ENCODE measurements at regions not wholly inside any gene's neighbourhood (a gene's known extent, or its start where the extent isn't known, plus 50 kb on each side); places are given as distances from the start of the nearest gene placed in this dataset.

GRCh38 chr4:92101737-92102172, 202.0 kb upstream of the GRID2 start:
- TF ChIP-seq GATA2 (IDR thresholded peaks at IDR 0.05; ENCODE audit: low read depth, low read length) (no peak), GATA3 (IDR thresholded peaks at IDR 0.05; ENCODE audit: low read depth, low read length) (no peak)

- TF ChIP-seq GATA2 (IDR thresholded peaks at IDR 0.05; ENCODE audit: low read depth, low read length) (no peak), GATA3 (IDR thresholded peaks at IDR 0.05; ENCODE audit: low read depth, low read length) (no peak)
Observed at GRCh38 chr4:92104506-92104905, 199.3 kb upstream of the GRID2 start.

- TF ChIP-seq GATA3 (IDR thresholded peaks at IDR 0.05; ENCODE audit: low read depth, low read length) (no peak), GATA2 (IDR thresholded peaks at IDR 0.05; ENCODE audit: low read depth, low read length) (no peak)
Observed at GRCh38 chr4:92106816-92107215, 196.9 kb upstream of the GRID2 start.

- TF ChIP-seq GATA2 (IDR thresholded peaks at IDR 0.05; ENCODE audit: low read depth, low read length) (no peak), GATA3 (IDR thresholded peaks at IDR 0.05; ENCODE audit: low read depth, low read length) (no peak)
Observed at GRCh38 chr4:92111493-92111892, 192.3 kb upstream of the GRID2 start.

GRCh38 chr4:92112805-92113204, 191.0 kb upstream of the GRID2 start:
- TF ChIP-seq GATA2 (IDR thresholded peaks at IDR 0.05; ENCODE audit: low read depth, low read length), result no peak
- no peak for TF ChIP-seq GATA3 (IDR thresholded peaks at IDR 0.05; ENCODE audit: low read depth, low read length)

- TF ChIP-seq GATA2 (IDR thresholded peaks at IDR 0.05; ENCODE audit: low read depth, low read length), result no peak
- TF ChIP-seq GATA3 (IDR thresholded peaks at IDR 0.05; ENCODE audit: low read depth, low read length), result no peak
Observed at GRCh38 chr4:92120810-92121498, 182.8 kb upstream of the GRID2 start.

- TF ChIP-seq GATA2 (IDR thresholded peaks at IDR 0.05; ENCODE audit: low read depth, low read length) (no peak), GATA3 (IDR thresholded peaks at IDR 0.05; ENCODE audit: low read depth, low read length) (no peak)
Observed at GRCh38 chr4:92122911-92123310, 180.9 kb upstream of the GRID2 start.

GRCh38 chr4:92128676-92129075, 175.1 kb upstream of the GRID2 start:
- TF ChIP-seq GATA3 (IDR thresholded peaks at IDR 0.05; ENCODE audit: low read depth, low read length) (no peak), GATA2 (IDR thresholded peaks at IDR 0.05; ENCODE audit: low read depth, low read length) (no peak)

- TF ChIP-seq GATA2 (IDR thresholded peaks at IDR 0.05; ENCODE audit: low read depth, low read length), result no peak
- no peak for TF ChIP-seq GATA3 (IDR thresholded peaks at IDR 0.05; ENCODE audit: low read depth, low read length)
Observed at GRCh38 chr4:92129408-92129994, 174.3 kb upstream of the GRID2 start.

GRCh38 chr4:92136434-92136833, 167.3 kb upstream of the GRID2 start:
- no peak for TF ChIP-seq GATA2 (IDR thresholded peaks at IDR 0.05; ENCODE audit: low read depth, low read length)
- TF ChIP-seq GATA3 (IDR thresholded peaks at IDR 0.05; ENCODE audit: low read depth, low read length), result no peak

GRCh38 chr4:92163348-92163747, 140.4 kb upstream of the GRID2 start:
- TF ChIP-seq GATA3 (IDR thresholded peaks at IDR 0.05; ENCODE audit: low read depth, low read length) (no peak), GATA2 (IDR thresholded peaks at IDR 0.05; ENCODE audit: low read depth, low read length) (no peak)

- TF ChIP-seq GATA3 (IDR thresholded peaks at IDR 0.05; ENCODE audit: low read depth, low read length) (no peak), GATA2 (IDR thresholded peaks at IDR 0.05; ENCODE audit: low read depth, low read length) (no peak)
Observed at GRCh38 chr4:92170340-92170739, 133.4 kb upstream of the GRID2 start.

- no peak for TF ChIP-seq GATA3 (IDR thresholded peaks at IDR 0.05; ENCODE audit: low read depth, low read length)
- TF ChIP-seq GATA2 (IDR thresholded peaks at IDR 0.05; ENCODE audit: low read depth, low read length), result no peak
Observed at GRCh38 chr4:92172203-92172602, 131.6 kb upstream of the GRID2 start.

- no peak for TF ChIP-seq GATA3 (IDR thresholded peaks at IDR 0.05; ENCODE audit: low read depth, low read length)
- no peak for TF ChIP-seq GATA2 (IDR thresholded peaks at IDR 0.05; ENCODE audit: low read depth, low read length)
Observed at GRCh38 chr4:92175250-92175649, 128.5 kb upstream of the GRID2 start.

GRCh38 chr4:92182006-92182735, 121.6 kb upstream of the GRID2 start:
- TF ChIP-seq GATA2 (IDR thresholded peaks at IDR 0.05; ENCODE audit: low read depth, low read length) (no peak), GATA3 (IDR thresholded peaks at IDR 0.05; ENCODE audit: low read depth, low read length) (no peak)

All from SH-SY5Y (cell line).